DMS 273 treated with DMSO at 0.1 percent for 48 hours (cell line): ENCODE measurements at regions not wholly inside any gene's neighbourhood (a gene's known extent, or its start where the extent isn't known, plus 50 kb on each side); places are given as distances from the start of the nearest gene placed in this dataset.
"Not testable (repeated sequence)": the region's sequence is repeated elsewhere in the genome, so short reads cannot be mapped to it uniquely, and the experiment has no call there.

Experiments
- DNase-seq: peaks from one replicate; lab custom pipeline; 2025; lab: John Stamatoyannopoulos, UW

- DNase-seq, result no peak
Observed at GRCh38 chr17:55903028-55903690, 152.3 kb downstream of the PCTP start.

- DNase-seq, result no peak
Observed at GRCh38 chr17:55909776-55910175, 158.9 kb downstream of the PCTP start.

GRCh38 chr17:55911186-55911585 is 160.3 kb downstream of the PCTP start:
- no peak for DNase-seq

GRCh38 chr17:55925440-55925839 is 174.6 kb downstream of the PCTP start:
- no peak for DNase-seq

GRCh38 chr17:55926276-55926990 is 175.6 kb downstream of the PCTP start:
- no peak for DNase-seq

GRCh38 chr17:55930291-55930809 is 179.5 kb downstream of the PCTP start:
- no peak for DNase-seq

- DNase-seq, result no peak
Observed at GRCh38 chr17:55931446-55931845, 180.6 kb downstream of the PCTP start.

GRCh38 chr17:55932973-55933372 is 182.1 kb downstream of the PCTP start:
- no peak for DNase-seq

- DNase-seq, result not testable (repeated sequence)
Observed at GRCh38 chr17:55939181-55939810, 188.4 kb downstream of the PCTP start.

- DNase-seq, result no peak
Observed at GRCh38 chr17:55959756-55960155, 193.5 kb upstream of the ANKFN1 start.

GRCh38 chr17:55961386-55961785 is 191.9 kb upstream of the ANKFN1 start:
- DNase-seq, result no peak

- DNase-seq, result no peak
Observed at GRCh38 chr17:55962951-55963401, 190.3 kb upstream of the ANKFN1 start.

GRCh38 chr17:55964191-55964590 is 189.1 kb upstream of the ANKFN1 start:
- DNase-seq, result no peak

GRCh38 chr17:55965051-55965450 is 188.2 kb upstream of the ANKFN1 start:
- no peak for DNase-seq

- no peak for DNase-seq
Observed at GRCh38 chr17:55969562-55970324, 183.5 kb upstream of the ANKFN1 start.

GRCh38 chr17:55978578-55978977 is 174.7 kb upstream of the ANKFN1 start:
- DNase-seq, result no peak

- DNase-seq, result no peak
Observed at GRCh38 chr17:55983096-55983495, 170.2 kb upstream of the ANKFN1 start.

GRCh38 chr17:55986817-55987216 is 166.5 kb upstream of the ANKFN1 start:
- DNase-seq, result no peak

GRCh38 chr17:55988861-55989260 is 164.4 kb upstream of the ANKFN1 start:
- DNase-seq, result no peak

GRCh38 chr17:55990332-55991006 is 162.8 kb upstream of the ANKFN1 start:
- no peak for DNase-seq

- no peak for DNase-seq
Observed at GRCh38 chr17:55996826-55997225, 156.4 kb upstream of the ANKFN1 start.

- no peak for DNase-seq
Observed at GRCh38 chr17:56000411-56000810, 152.9 kb upstream of the ANKFN1 start.
